GM03348 (cell line): ENCODE measurements at regions not wholly inside any gene's neighbourhood (a gene's known extent, or its start where the extent isn't known, plus 50 kb on each side); places are given as distances from the start of the nearest gene placed in this dataset.
"Not testable (repeated sequence)": the region's sequence is repeated elsewhere in the genome, so short reads cannot be mapped to it uniquely, and the experiment has no call there.

Experiments used
- DNase-seq: peaks from one replicate; pipeline ENCODE4 v3.0.0; 2012; ENCODE audit warnings: low spot score

DNA sequence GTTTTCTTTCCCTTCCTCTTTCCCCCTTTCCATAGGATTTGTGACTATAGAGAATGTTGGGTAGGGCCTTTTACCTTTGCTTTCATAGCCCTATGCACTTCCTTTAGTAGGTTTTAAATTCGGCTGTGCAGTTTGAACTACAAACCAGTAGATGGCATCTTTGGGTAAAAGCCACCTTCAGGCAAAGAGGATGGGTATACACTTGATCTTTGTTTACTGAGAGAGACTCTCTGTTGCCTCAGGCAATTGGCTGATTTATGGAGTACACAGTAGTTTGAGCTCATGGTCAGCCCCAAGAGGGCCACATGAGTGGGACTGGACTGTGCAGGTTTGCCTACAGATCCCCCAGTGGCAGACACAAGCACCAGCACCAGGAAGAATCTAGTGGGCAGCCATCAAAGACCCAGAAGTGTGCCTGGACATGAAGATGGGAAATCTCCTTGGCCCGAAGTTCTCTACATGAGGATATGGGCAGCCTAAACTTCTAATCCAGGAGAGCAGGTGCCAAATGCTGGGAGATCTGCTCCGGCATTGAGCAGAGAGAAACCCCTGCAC is 1304.3 kb upstream of the DDX18 start:
- no peak for DNase-seq

DNA sequence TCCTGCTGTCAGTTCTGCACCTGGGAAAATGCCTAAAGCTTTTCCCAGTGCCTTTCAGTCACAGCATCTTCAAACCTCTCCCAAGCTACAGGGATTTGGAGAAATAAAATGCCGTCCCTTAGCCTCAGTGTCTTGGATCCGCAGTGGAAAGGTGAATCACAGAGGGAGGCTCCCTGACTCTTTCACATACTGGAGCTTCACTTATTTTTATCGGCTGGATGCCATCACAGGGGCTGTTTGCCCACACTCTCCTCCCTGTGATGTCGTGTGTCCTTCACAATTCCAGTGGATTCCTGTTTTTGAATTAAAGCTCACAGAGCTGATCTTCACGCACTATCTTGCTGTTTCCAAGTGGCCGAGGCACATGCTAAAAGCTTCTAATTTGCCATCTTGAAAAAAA is 1303.1 kb upstream of the DDX18 start:
- DNase-seq = no peak

DNA sequence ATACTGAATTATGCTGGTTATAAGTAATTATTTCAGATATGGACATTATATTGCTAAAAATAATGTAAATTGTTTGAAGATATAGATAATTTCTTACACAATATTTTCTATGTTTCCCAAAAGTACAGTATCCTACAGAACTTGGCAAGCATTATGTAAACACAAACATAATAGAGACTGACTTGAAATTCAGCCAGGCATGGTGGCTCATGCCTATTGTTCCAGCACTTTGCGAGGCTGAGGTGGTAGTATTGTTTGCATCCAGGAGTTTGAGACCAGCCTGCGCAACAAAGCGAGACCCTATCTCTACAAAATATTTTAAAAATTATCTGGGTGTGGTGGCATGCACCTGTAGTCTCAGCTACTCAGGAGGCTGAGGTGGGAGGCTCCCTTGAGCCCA is 1300.5 kb upstream of the DDX18 start:
- DNase-seq = no peak

DNA sequence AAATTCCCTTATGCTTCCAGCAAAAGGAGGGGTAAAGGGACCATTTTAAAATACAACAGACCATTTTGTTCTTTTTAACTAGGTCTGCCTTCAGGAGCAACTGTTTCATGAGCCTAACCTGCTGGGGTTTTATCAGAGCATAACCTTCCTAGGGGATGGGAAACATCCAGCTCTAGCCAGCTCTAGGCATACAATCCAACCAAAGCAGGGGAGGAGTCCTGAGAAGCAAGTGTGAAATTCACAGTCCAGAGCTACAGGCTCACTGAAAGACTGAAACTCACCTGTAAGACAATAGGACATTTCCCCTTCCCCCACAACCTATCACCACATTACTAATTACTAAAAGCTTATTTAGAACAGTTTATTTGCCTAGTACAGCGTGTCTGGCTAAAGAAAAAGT is 1296.6 kb upstream of the DDX18 start:
- DNase-seq = no peak

DNA sequence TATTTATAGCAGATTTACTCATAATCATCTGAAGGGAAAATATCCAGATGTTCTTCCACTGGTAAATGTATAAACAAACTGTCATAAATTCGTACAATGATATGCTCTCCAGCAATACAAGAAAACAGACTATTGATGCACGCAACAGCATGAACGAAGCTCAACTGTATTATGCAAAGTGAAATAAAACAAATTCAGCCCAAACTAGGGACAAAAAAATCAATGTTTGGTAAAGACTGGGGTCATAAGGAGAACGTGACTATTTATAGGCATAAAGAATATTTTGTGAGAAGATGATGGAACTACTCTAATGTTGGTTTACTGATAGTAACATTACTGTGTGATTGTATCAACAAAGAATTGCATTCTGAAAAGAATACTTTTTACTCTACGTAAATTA is 1276.7 kb upstream of the DDX18 start:
- no peak for DNase-seq

DNA sequence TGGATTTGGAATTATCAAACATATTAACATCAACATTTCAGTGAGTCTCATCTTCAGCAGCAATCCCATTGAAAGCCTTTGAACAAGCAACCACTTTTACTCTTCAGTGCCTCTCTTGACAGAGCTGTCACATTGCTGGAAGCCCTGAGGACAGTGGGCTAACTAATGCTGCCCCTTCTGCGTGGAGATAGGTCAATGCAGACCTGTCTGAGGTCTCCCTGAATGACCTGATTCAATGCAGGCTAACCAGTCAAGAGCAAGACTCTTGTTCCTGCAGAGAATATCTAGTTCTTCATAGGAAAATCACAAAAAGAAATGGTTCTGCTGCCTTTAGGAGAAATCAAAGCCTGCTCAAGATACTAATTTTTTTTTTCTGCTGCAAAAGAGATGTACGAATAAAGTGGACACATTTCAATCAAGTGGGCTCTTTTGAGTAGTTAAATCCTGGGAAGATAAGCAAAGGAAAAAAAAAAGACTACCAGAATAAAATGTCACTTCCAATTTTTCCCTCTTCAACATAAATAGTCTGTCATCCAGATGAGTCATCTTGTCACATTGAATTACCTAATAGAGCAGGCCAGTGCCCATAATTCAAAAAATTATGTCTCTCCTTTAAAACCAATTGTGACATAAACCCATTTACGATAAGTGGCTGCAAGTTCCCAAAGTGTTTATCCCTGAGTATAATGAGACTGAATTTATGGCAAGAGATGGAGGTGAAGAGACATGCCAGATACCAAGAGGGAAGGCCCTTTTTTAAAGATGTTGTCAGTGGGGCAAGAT is 1269.0 kb upstream of the DDX18 start:
- no peak for DNase-seq

DNA sequence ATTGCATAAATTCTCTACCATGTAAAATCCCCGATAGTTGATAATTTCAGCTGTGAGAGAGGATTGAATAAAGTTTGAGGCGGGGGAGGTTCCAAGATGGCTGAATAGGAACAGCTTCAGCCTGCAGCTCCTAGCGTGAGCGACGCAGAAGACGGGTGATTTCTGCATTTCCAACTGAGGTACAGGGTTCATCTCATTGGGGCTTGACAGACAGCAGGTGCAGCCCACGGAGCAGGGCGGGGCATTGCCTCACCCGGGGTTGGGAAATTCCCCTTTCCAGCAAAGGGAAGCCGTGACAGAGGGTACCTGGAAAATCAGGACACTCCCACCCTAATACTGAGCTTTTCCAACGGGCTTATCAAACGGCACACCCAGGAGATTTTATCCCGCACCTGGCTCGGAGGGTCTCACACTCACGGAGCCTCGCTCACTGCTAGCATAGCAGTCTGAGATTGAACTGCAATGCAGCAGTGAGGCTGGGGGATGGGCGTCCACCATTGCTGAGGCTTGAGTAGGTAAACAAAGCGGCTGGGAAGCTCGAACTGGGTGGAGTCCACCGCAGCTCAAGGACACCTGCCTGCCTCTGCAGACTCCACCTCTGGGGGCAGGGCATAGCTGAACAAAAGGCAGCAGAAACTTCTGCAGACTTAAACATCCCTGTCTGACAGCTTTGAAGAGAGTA is 1261.6 kb upstream of the DDX18 start:
- not testable (repeated sequence) for DNase-seq

DNA sequence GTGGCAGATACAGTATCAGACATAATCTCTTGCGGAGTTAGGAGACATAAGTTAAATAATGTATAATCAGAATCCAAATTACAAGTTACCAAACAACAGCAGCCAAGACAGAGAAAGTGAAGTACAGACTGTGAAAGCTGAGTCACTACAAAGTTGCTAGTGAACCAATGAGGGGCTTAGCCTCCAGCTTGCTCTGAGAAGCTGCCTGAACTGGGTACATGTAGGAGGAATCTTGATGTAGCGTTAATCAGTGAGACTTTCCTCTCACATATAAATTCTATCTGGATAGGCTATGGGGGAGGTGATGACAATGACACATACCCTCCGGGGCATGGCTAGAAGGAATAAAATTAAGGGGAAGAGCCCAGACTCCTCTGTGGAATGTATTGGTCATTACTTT is 1234.3 kb upstream of the DDX18 start:
- no peak for DNase-seq

DNA sequence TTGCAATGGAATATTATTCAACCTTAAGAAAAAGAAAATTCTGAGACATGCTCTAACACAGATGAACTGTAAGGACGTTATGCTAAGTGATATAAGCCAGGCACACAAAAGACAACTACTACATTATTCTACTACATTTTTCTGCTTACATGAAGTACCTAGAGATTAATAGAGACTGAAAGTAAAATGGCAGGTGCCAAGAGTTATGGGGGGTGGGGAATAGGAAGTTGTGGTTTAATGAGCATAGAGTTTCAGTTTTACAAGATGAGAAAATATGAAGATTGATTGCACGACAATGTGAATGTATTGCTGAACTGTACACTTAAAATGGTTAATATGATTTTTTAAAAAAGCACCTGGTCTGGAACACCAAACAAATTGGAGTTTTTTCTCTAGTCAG is 1231.6 kb upstream of the DDX18 start:
- DNase-seq = no peak

DNA sequence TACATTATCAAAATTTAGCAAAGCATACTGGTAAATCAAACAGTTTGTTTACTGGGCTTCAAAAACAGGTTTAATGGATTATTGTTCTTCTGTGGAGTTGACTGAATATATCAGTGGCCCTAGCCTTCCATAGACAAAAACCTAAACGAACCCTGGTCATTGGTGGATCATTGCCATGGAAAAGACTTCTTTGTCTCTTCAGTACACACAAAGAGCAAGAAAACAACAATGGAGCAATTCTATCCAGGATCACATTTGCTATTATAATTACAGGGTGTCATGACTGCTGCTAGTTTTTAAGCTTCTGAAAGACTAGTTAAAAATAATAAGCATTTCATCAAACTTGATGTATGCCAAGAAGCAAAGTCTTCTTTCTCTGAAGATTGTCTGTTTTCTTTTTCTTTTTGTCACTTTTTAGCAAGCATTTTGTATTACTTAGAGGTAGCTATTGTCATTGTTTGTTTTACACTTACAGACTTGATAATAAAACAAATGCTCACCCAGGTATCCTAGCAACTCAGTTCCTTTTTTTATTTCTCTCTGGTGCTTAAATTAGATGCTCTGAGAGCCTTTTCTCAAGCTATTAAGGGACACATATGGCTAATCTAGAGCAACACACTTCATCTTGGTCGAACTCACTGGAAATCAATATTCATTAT is 1228.7 kb upstream of the DDX18 start:
- DNase-seq = no peak

DNA sequence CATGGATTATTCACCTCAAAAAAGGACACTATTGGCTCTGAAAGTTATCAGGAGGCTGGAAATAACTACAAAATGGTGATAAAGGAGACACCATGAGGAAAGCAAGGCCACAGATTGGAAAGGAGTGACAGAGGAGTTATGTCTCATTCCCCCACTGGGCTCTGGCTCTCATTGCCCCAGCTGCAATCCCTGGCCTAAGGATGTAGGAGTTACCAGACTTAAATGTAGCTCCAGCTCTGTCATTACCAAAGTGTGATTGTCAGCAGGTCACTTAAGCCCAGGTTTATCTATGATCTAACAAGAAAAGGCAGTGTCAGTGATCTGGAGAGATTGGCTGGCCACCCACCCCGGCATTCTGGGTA is 1228.2 kb upstream of the DDX18 start:
- DNase-seq = no peak
